HG03175 (cell line): ENCODE measurements at regions not wholly inside any gene's neighbourhood (a gene's known extent, or its start where the extent isn't known, plus 50 kb on each side); places are given as distances from the start of the nearest gene placed in this dataset.

Experiments
- ATAC-seq: cut with Tn5 transposase; IDR thresholded peaks from one replicate; pipeline ENCODE4 v1.9.1; 2021; ENCODE audit warnings: mild to moderate bottlenecking, moderate library complexity; ENCODE audit not compliant: unreplicated experiment

DNA sequence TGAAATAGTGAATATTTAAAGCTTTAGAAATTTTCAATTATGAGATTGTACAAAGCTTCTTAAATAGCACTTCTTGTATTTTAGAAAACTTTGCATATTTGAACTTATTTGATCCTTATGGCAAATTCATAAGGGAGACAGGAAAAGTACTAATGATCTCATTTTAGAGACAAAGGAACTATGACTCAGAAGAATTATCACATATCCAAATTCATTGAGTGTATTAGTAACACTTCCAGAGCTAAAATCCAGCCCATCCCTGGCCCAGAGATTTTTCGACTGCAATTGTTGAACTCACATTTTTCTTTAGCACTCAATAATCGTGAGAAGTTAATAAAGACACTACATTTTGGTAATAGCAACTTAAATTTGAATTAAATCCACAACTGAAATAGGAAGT lies 704.3 kb downstream of the EPM2A start:
- no peak for ATAC-seq

DNA sequence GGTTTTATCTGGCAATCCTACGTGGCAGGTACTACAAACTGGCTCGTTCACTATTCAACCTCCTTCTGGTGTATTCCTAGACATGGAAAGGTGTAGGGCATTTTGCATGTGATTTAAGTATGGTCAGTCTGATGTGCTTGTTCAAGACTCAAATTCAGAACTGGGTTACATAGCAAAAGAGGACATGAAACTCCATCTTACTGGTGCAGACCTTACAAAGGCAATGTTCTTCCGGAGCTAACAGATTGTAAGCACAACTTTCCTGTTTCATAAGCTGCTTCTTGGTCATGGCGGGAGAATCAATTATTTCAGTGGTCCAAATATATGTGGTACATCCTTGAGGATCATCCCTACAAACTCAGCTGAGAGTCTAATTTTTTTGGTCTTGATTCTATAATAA lies 703.4 kb downstream of the EPM2A start:
- ATAC-seq, result no peak

DNA sequence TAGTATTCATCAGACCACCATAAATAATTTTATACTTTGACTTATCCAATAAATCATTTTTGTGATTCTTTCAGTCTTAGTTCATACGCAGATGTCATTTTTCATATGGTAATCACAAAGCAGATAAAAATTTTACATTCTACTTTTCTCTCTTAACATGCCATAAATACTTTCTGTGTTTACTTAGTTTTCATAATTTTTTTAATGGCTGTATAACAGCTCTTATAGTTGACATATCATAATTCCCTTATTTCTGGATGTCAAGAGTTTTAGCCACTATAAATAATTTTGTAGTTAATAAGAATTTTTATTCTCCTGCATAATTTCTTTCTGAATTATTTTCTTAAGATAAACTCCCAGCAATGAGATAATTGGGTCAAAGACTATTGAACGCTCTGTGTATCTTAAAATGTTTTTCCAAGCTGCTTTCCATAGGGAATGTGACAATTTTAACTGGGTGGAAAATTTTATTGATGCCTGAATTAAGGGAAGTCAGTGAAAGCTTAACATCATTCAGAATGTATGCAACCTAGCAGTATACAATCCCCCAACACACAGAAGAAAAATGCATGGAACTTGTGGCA lies 702.7 kb downstream of the EPM2A start:
- no peak for ATAC-seq

DNA sequence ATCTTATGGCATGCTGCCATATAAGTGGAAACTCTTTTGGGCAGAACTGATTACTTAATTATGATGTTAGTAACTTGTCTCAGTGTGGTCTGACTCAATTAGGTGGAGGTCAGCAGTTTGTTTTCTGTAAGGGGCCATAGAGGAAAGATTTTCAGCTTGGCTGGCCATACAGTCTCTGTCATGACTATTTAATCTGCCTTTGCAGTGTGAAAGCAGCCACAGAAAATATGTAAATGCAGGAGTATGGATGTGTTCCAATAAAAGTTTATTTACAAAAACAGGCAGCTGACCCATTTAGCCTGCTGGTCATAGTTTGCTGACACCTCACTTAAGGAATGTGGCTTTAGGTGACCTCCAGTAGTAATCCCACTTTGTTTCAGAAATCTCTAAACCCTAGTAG lies 700.7 kb downstream of the EPM2A start:
- no peak for ATAC-seq

DNA sequence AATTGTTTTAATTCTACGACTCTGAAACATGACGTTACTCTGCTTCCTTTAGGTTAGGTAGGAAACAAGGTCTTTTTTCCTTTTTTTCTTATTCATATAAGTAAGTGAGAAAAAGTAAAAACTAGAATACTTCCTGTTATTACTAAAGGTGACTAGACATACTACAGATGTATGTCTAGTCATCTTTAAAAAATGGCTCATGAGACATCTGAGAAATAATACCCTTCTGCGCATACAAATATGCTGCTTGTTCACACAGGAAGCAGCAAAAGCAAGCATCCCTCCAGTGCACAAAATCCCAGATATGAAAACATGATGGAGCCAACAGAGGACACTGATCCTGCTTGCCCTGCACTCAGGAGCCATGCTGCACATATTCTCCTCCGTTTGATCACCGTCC lies 699.1 kb downstream of the EPM2A start:
- no peak for ATAC-seq

DNA sequence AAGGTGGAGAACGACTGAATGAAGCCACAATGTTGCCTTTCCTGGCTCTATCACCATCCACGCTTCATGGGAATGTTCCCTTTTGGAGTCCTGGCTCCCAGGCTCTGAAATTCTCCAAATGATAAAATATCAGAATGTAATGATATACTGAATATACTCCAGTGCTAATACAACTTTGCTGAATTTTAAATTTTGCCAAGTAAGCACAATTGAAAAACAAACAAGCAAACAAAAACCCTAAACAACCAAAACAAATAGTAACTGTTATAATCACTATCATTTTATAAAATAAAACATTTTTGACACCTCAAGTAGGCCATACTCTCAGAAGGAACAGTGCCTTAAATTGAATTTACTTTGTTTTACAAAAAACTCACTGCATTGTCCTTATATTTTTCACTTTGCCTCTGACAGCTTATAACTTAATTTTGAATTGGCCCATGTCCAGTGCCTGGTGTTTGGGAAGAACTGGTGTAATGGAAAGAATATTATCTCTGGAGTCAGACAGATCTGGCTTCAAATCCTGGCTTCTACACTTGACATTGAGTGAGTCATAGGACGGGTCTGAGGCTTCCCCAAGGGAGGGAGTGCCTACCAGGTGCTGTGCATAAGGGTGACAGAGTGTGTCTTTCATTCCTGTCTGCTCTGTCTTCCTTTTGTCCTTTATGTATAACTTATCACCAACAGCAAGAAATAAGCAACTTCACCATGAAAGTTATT lies 698.3 kb downstream of the EPM2A start:
- ATAC-seq, result no peak

DNA sequence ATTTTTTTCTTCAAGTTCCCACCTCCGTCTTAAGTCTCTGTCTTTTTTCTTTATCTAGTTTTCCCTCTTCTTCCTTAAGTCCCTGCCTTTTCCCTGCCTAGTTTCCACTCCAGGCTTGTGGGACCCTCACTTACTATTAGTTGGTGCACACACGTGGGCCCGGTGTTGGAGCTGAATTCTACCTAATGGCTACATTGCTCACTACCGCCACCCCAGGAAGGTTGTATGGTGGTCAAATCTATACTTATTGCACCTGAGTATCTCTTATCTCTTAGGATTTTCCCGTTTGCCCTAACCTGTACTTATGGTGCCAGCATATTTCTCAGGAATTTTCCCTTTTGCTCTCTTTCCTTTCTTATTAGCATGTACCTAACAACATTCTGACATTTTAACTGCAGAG lies 692.8 kb downstream of the EPM2A start:
- ATAC-seq, result no peak

DNA sequence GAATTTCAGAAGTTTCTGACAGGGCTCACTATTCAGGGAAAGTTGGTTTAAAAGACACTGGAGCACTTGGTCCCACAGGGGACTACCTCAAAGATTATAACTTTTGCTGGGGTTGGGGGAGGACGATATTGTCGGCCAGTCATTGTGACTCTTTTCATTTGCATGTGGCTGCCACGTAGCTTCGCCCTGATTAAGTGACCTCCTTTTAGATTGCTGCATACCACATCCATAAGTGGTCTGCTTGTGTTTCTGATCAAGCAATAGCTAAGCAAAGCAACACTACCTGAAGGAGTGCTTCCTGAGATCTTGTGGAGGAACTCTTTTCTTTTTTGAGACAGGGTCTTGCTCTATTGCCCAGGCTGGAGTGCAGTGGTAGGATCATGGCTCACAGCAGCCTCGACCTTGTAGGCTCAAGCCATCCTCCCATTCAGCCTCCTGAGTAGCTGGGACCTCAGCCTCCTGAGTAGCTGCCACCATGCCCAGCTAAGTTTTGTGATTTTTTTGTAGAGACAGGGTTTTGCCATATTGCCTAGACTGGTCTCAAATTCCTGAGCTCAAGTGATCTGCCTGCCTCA lies 691.3 kb downstream of the EPM2A start:
- ATAC-seq, result no peak

DNA sequence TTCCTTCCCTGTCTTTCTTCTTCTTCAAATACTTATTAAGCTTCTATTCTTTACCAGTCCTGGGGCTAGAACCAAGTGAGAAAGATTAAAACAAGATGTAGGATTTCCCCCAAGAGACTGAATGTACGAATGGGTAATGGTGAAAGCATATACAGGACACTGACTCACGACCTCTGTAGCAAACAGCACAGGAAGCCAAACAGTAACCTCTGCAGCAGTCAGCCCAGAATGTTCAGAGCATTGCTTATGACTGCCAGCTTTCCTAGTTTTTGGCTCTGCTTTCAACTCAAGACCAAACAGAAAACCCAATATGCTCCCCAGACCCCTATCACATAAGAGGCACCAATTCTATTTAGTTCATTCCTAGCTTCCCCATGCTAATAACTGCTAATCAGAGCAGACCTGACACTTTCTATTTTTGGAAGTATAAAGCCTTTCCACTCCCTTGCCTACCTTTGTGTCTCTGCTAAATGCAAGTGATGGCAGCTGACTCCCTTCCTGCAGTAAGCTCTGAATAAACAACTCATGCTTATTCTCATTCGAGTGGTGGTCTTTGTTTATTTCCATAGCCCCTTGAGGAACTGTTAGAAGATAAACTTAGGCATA lies 690.6 kb downstream of the EPM2A start:
- no peak for ATAC-seq

DNA sequence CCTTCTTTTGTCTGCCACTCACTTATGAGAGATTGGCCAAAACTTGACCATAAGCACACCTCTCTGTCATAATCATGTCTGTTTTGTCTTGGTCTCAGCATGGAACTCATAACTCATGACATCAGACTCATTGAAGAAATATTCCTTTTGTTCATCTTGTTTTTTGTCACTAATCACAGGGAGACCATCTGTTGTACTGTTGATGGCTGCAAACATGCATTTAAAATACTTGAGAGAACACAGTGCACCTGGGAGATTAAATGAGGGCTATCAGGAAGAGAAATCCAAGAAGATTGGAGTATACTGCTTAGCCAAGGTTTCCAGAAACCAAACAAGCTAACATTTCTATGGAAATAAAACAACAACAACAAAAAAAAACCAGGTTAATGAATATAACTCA lies 689.7 kb downstream of the EPM2A start:
- no peak for ATAC-seq

DNA sequence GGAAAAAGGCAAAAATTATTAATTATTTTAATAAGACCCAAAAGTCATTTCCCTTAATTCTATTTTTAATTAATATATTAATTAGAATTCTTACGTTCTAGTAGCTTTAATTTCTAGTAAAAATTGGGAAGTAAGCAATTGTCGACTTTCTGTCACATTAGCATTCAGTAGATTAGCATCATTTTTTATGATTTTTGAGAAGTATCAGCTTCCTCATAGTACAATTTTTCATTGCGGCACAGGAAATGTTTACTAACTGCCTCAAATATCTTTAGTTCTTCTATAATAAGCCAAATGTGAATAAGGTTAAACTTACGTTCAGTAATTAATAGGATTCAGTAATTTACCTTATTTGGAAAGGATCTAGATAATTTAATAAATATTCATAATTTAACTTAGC lies 687.4 kb downstream of the EPM2A start:
- ATAC-seq, result no peak

DNA sequence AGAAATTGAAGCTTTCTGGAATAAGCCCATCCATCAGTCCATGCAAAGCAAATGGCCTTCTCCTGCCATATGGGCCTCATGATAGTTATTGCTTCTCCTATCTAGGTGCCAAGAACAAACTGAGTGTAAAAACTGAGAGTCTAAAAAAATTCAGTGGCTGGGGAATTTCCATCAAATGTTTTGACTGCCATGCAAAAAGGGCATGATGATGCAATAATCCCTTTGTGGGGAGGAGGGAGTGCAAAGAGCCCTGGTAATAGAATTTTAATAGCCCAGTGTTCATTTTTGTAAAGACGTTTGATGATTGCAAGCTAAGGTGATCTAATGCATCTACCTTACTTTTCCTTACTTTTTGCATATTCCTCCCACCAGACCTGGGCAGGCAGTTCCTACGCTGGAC lies 683.7 kb downstream of the EPM2A start:
- ATAC-seq, result no peak

DNA sequence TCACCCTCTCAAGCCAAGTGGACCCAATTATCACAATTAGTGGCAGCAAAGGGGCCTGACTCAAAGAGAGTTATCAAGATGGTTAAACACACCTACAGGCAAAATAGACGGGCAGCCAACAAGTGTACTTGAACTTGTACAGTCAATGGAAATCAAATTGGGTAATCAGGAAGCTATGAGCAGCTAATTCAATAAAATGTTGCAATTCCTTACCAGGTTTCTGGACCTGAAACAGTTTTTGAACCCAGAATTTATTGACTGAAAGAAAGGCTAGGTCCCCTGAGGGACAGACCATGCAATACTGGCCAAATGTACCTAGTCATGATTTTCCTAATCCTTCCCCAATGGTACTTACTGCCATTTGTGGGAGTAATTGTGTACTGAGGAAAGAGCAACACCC lies 679.8 kb downstream of the EPM2A start:
- ATAC-seq, result no peak

DNA sequence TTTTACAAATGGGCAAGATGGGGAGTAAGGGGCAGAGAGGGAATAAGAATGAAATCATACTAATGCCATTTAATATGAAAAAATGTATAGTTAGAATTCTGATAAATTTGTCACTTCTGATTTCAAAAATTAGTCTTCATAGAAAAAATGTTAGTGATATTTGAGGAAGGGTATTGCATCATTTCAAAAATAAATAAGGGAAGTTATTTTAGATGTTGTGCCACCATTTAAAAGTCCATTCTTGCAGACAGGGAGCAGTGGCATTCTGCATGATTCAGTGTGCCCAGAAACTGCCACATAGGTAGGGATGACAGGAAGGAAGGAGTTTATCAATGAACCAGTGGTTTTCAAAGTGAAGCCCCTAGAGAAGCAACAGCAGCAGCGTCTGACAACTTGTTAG lies 674.6 kb downstream of the EPM2A start:
- no peak for ATAC-seq

DNA sequence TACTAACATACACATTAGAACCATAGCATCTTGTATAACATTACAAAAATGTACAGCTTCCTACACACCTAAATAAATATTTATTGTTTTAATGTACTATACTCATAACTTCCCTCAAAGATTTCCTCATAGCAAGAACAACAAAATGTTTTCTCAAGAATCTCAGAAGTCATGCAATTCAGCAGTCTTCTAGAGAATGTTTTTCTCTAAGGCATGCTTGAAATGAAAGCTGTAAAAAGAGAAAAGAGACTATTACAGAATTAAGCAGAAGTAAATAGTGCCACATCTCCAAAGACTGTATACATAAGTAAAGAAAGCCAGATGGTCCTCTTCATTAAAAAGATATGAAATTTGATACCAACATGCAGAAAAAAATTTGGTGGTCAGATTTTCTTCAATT lies 672.2 kb downstream of the EPM2A start:
- ATAC-seq, result no peak

DNA sequence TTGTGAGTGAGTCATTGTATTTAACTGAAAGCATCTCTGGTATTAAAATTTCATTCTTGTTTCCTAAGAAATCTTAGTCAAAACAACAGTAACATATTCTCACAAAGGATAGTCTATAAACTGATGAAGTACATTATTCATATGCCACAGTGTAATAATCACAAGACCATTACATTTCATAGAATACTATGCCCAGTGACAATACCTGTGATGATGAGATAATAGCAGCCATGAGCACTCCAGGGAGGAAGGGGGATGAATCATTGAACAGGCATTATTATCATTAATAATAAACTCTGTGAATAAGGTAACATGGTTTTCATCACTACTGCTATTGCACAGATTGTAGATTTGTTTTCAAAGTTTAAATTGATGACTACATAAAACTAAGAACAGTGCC lies 667.9 kb downstream of the EPM2A start:
- ATAC-seq, result no peak

DNA sequence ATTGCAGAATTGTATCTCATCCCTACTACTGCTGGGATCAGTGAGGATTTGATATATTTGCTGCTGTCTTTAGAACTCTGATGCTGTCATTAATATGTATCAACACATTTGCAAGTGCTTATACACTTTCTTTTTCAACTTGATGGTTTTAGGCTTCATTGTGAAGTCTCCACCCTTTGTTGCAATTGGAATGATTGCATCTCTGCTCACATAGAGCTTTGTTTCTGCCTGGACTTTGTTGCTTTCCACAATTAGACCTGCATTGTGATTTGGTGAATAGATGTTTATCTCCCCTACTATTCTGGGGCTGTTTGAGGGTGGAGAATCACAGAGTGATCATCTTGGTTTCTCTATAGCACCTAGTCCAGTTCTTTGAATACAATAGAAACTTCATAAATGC lies 666.7 kb downstream of the EPM2A start:
- ATAC-seq, result no peak

DNA sequence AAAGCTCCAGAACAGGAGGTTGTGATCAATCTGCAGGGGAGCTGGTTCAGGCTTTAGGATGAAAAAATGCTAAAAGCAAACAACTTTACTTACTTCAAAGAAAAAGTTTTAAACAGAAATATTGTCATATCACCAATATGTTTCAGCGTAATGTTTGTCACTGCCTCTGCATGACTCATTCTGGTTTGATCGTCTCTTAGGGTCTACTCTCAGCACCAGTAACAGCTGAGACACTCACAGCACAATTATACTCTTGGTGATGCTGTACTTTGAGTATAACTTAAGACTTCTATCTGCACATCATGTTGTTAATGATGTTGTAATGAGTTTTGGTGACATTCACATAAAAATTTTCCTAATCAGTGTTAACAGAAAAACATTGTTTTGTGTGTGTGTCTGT lies 665.4 kb downstream of the EPM2A start:
- no peak for ATAC-seq

DNA sequence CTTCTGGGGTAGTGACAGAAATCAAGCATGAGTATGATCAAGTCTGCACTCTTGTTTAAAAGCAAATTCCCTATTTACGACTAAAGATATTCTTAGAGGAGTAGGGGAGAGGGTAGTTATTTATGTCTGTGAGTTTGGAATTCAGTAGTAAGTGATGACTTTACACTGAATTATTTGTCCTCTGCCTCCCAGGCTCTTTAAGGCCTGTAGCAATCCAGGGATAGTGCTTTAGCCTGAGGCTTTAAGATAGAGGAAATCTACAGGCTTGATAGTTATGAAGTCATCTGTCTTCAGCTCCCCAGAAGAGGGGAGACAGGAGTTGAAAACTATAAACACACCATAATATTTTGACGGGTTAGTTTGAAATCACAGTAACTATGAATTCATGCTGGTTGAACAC lies 664.5 kb downstream of the EPM2A start:
- ATAC-seq, result no peak

DNA sequence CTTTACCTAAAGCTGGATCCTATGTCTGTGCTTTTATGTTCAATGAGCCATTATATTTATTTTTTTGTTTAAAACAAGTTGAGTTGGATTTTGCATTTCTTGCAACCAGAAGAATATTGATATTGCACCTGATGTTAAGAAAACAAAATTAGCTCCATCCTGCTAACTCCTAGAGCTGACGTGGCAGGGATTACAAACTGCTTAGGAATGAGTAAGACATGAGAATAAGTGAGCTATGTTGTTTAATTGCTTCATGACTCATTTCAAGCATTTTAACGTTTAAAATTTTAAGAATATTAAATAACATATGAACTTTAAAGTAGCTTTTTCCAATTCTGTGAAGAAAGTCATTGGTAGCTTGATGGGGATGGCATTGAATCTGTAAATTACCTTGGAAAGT lies 663.5 kb downstream of the EPM2A start:
- no peak for ATAC-seq

DNA sequence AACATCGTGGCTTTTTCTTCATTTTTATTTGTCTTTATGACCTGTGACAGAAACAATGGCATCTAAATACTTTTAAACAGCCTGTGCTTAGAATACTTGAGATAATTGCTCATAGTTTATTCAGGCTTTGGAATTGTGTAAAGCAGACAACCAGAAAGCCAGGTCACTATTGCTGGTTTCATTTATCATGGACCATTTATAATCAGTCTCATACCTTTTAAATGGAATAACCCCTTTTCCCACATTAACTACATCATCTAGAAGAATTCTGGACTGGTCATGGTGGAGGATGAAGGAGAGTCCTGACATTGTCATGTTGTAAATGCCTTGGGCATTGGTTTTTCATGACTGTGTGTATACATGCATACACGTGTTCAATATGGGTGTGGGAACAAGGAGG lies 661.5 kb downstream of the EPM2A start:
- ATAC-seq, result no peak

DNA sequence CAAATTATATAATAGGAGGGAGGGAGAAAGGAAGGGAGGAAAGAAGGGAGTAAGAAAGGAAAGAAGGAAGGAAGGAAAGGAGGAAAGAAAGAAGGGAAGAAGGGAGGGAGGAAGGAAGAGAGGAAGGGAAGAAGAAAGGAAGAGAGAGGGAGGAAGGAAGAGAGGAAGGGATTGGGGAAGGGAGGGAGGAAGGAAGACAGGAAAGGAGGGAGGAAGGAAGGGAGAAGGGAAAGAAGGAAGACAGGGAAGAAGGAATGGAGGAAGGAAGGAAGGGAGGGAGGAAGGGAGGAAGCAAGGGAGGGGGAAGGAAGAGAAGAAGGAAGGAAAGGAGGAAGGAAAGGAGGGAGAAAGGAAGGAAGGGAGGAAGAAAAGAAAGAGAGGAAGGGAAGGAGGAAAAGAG lies 660.5 kb downstream of the EPM2A start:
- ATAC-seq, result no peak
